Transverse colon (tissue), 1 donor: ENCODE measurements at regions not wholly inside any gene's neighbourhood (a gene's known extent, or its start where the extent isn't known, plus 50 kb on each side); places are given as distances from the start of the nearest gene placed in this dataset.

ENCODE experiments used
- EP300 ChIP-seq: sonication (generic); formaldehyde crosslinking; IDR thresholded peaks from one replicate; pipeline ENCODE4 v1.6.1; 2017; ENCODE audit warnings: antibody characterized with exemption, low read depth
- POLR2A ChIP-seq: fragments of 450-650 bp; IDR thresholded peaks from one replicate; pipeline ENCODE4 v1.6.1; 2016; ENCODE audit warnings: antibody characterized with exemption, mild to moderate bottlenecking, moderate library complexity

DNA sequence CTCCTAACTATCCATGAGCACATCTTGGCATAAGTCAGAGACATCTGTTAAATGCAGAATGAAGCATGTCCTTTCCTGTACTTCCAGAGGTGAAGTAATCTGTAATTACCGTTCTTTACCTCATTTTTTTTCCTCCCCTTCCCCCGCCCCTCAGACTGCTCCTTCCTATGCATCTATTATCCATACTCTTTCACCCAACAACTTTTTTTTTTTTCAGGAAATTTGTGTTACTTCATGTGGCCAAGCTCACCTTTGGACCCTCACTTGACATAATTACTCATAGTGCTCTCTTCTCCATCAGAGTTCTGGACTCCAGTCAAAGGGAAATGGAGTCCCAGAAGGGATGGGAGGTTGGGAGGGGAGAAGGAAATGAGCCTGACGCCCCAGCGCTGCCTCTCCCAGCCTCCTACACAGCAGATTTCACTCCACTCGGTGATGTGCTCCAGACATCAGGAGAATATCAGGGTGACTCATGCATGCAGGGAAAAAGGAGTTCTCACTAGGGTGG lies 568.8 kb downstream of the STIM2 start:
- TF ChIP-seq EP300 (no peak), POLR2A (no peak)
